CD14-positive monocyte (primary cell): ENCODE measurements at regions not wholly inside any gene's neighbourhood (a gene's known extent, or its start where the extent isn't known, plus 50 kb on each side); places are given as distances from the start of the nearest gene placed in this dataset.

ENCODE experiments used
- DNase-seq, 3 donors: peaks; one replicate each; pipeline ENCODE4 v3.0.0-alpha.2; 2011 to 2022
- H2AFZ ChIP-seq: 2 replicates; pipeline ENCODE4 v1.6.0; 2012; ENCODE audit warnings: mild to moderate bottlenecking, low read depth, low read length, inconsistent platforms; ENCODE audit not compliant: insufficient read depth, poor library complexity, severe bottlenecking
- H3K27ac ChIP-seq, 2 donors: 1 replicate in 1 of 2; 2 replicates in 1 of 2; pipeline ENCODE4 v1.5.1; 2012 to 2013; ENCODE audit warnings: low read length in 2 of 2, control low read depth in 1 of 2, inconsistent platforms in 1 of 2, low read depth in 1 of 2, mild to moderate bottlenecking in 1 of 2
- H3K27me3 ChIP-seq, 2 donors: one replicate each; pipeline versions ENCODE4 v1.6.0 to v1.6.1; 2011 to 2013; ENCODE audit warnings: low read length in 2 of 2; ENCODE audit not compliant: control insufficient read depth in 2 of 2, insufficient read depth in 2 of 2
- H3K36me3 ChIP-seq, 2 donors: replicated peaks in 1 of 2; 1 replicate in 1 of 2; 2 replicates in 1 of 2; pipeline versions ENCODE4 v1.5.1 to v1.6.1; 2012 to 2013; ENCODE audit warnings: low read length in 2 of 2, control low read depth in 1 of 2, inconsistent platforms in 1 of 2, mild to moderate bottlenecking in 1 of 2; ENCODE audit not compliant: insufficient read depth in 2 of 2, control insufficient read depth in 1 of 2
- H3K4me1 ChIP-seq, 2 donors: 1 replicate in 1 of 2; 2 replicates in 1 of 2; pipeline versions ENCODE4 v1.5.1 to v1.6.1; 2012 to 2013; ENCODE audit warnings: low read length in 2 of 2, control low read depth in 1 of 2, inconsistent platforms in 1 of 2, mild to moderate bottlenecking in 1 of 2, moderate library complexity in 1 of 2; ENCODE audit not compliant: insufficient read depth in 2 of 2, control insufficient read depth in 1 of 2
- H3K4me2 ChIP-seq: replicated peaks from 2 replicates; pipeline ENCODE3; 2012; ENCODE audit warnings: low read length, moderate library complexity, mild to moderate bottlenecking; ENCODE audit not compliant: poor library complexity, severe bottlenecking; ENCODE audit errors: extremely low read depth
- H3K4me3 ChIP-seq, 3 experiments: fragments of 200-600 bp in 1 of 3; sonication (generic) in 1 of 3; replicated peaks in 1 of 3; 1 replicate in 2 of 3; 2 replicates in 1 of 3; pipeline ENCODE4 v1.5.1; 2011 to 2013; ENCODE audit warnings: low read length in 3 of 3, mild to moderate bottlenecking in 3 of 3, control low read depth in 2 of 3, low read depth in 2 of 3, inconsistent platforms in 1 of 3, moderate library complexity in 1 of 3
- H3K79me2 ChIP-seq: 2 replicates; pipeline ENCODE4 v1.6.0; 2012; ENCODE audit warnings: mild to moderate bottlenecking, control low read depth, inconsistent platforms, low read length, moderate library complexity; ENCODE audit not compliant: insufficient read depth
- H3K9ac ChIP-seq: 2 replicates; pipeline ENCODE4 v1.6.0; 2017; ENCODE audit warnings: low read length, mild to moderate bottlenecking; ENCODE audit not compliant: insufficient read depth, poor library complexity, severe bottlenecking
- H3K9me3 ChIP-seq, 2 donors: replicated peaks in 1 of 2; 1 replicate in 1 of 2; 2 replicates in 1 of 2; pipeline versions ENCODE4 v1.5.1 to v1.6.1; 2012 to 2013; ENCODE audit warnings: low read length in 2 of 2, control low read depth in 1 of 2; ENCODE audit not compliant: control insufficient read depth in 1 of 2, insufficient read depth in 1 of 2
- H4K20me1 ChIP-seq: 2 replicates; pipeline ENCODE4 v1.6.0; 2012; ENCODE audit warnings: mild to moderate bottlenecking, low read length, control low read depth, moderate library complexity; ENCODE audit not compliant: insufficient read depth
- H3K27ac Mint-ChIP-seq, 7 donors: one replicate each; pipeline ENCODE4 v1.8.0; 2020; ENCODE audit warnings: mild to moderate bottlenecking in 7 of 7, mixed read lengths in 7 of 7, moderate library complexity in 6 of 7, inconsistent platforms in 2 of 7
- H3K27me3 Mint-ChIP-seq, 3 donors: one replicate each; pipeline ENCODE4 v1.8.0; 2021 to 2022; ENCODE audit warnings: low read depth in 3 of 3, mild to moderate bottlenecking in 3 of 3, mixed read lengths in 3 of 3, moderate library complexity in 3 of 3, inconsistent platforms in 1 of 3
- H3K36me3 Mint-ChIP-seq, 2 donors: one replicate each; pipeline ENCODE4 v1.8.0; 2020; ENCODE audit warnings: mixed read lengths in 2 of 2, inconsistent platforms in 1 of 2, mild to moderate bottlenecking in 1 of 2
- H3K4me1 Mint-ChIP-seq: one replicate; pipeline ENCODE4 v1.8.0; 2020; ENCODE audit warnings: mild to moderate bottlenecking, mixed read lengths
- H3K4me3 Mint-ChIP-seq, 2 donors: one replicate each; pipeline ENCODE4 v1.8.0; 2020; ENCODE audit warnings: mild to moderate bottlenecking in 2 of 2, mixed read lengths in 2 of 2, moderate library complexity in 1 of 2
- H3K9me3 Mint-ChIP-seq, 7 donors: one replicate each; pipeline ENCODE4 v1.8.0; 2020 to 2022; ENCODE audit warnings: mixed read lengths in 7 of 7, mild to moderate bottlenecking in 6 of 7, moderate library complexity in 6 of 7, inconsistent platforms in 2 of 7
- CTCF ChIP-seq: fragments of 200-600 bp; IDR thresholded peaks from one replicate; pipeline ENCODE4 v1.8.0; 2022; ENCODE audit warnings: antibody characterized with exemption, mild to moderate bottlenecking
- WGBS: methylation state at CpG from one replicate; pipeline ENCODE4 v1.1.5; 2013; ENCODE audit warnings: missing lambda C conversion rate; ENCODE audit not compliant: insufficient coverage; 5-methylcytosine and 5-hydroxymethylcytosine counted together
- intact Hi-C, 2 donors: fragments of 100-400 bp; cut with micrococcal nuclease; formaldehyde crosslinking; loops; one replicate each; pipeline versions ENCODE4 v1.15.0 to v1.15.1; 2023

- Histone ChIP-seq H4K20me1 (no peaks in the 10 kb centered on the region), H3K4me3 (no peak overlapping the region), H3K4me1 (no peaks in the 10 kb centered on the region), H3K27me3 (no peaks in the 10 kb centered on the region), H3K36me3 (no peaks in the 10 kb centered on the region), H2AFZ (no peak overlapping the region), H3K27ac (no peak overlapping the region), H3K9ac (no peak overlapping the region), H3K79me2 (no peaks in the 10 kb centered on the region), H3K4me2 (no peak overlapping the region), H3K9me3 (peaks cover 0 to 11% of the 10 kb centered on the region in 2 donors)
- no CpG with 5 or more reads among the region's 1 CpG for WGBS
- DNase-seq: no peak
- no peak overlapping the region for H3K27ac Mint-ChIP-seq
- intact Hi-C loops: no loop called here
- peaks cover 0 to 25% (median 3%) of the 10 kb centered on the region in 7 donors for H3K9me3 Mint-ChIP-seq
- H3K4me1 Mint-ChIP-seq: no peaks in the 10 kb centered on the region
- no peaks in the 10 kb centered on the region for H3K36me3 Mint-ChIP-seq
- H3K27me3 Mint-ChIP-seq: peaks cover 0 to 1% (median 1%) of the 10 kb centered on the region in 3 donors
- no peak for TF ChIP-seq CTCF
- H3K4me3 Mint-ChIP-seq: no peak overlapping the region
These were observed 59.9 kb downstream of the IRX2 start for GRCh38 chr5:2691530-2691929.

GRCh38 chr5:2690293-2690692, 61.2 kb downstream of the IRX2 start:
- Mint-ChIP-seq H3K27me3 (peaks cover 0 to 4% (median 1%) of the 10 kb centered on the region in 3 donors), H3K9me3 (peaks cover 0 to 18% (median 3%) of the 10 kb centered on the region in 7 donors), H3K4me1 (no peaks in the 10 kb centered on the region), H3K4me3 (no peak overlapping the region), H3K36me3 (no peaks in the 10 kb centered on the region), H3K27ac (no peak overlapping the region)
- Histone ChIP-seq H3K27ac (no peak overlapping the region), H4K20me1 (no peaks in the 10 kb centered on the region), H3K27me3 (no peaks in the 10 kb centered on the region), H3K79me2 (no peaks in the 10 kb centered on the region), H3K4me1 (no peaks in the 10 kb centered on the region), H3K36me3 (no peaks in the 10 kb centered on the region), H2AFZ (no peak overlapping the region), H3K4me2 (no peak overlapping the region), H3K9me3 (peaks cover 0 to 8% of the 10 kb centered on the region in 2 donors), H3K4me3 (no peak overlapping the region), H3K9ac (no peak overlapping the region)
- DNase-seq: no peak
- intact Hi-C loops: no loop called here
- 89% methylated on average over 2 of the region's 6 CpGs for WGBS
- no peak for TF ChIP-seq CTCF
